PC-9 (cell line): ENCODE measurements at regions not wholly inside any gene's neighbourhood (a gene's known extent, or its start where the extent isn't known, plus 50 kb on each side); places are given as distances from the start of the nearest gene placed in this dataset.

ENCODE experiments used
- BruUV-seq: library from RNA; stranded (reverse); fragments of 400-500 nt; replicated peaks from 2 replicates; lab custom pipeline; 2021; lab: Mats Ljungman, UMichigan
- CTCF ChIA-PET: fragments of 300-600 bp; sonication (Branson Sonifier 250); formaldehyde crosslinking; loops from one replicate; lab custom pipeline; 2022; ENCODE audit warnings: antibody characterized with exemption; lab: Charles Lee
- POLR2A ChIA-PET: fragments of 300-600 bp; sonication (Branson Sonifier 250); formaldehyde crosslinking; loops from one replicate; lab custom pipeline; 2022; ENCODE audit warnings: antibody characterized with exemption; ENCODE audit not compliant: unreplicated experiment; lab: Charles Lee
- DNase-seq, 2 experiments: peaks; one replicate each; pipeline versions ENCODE4 v3.0.0 to v3.0.0-alpha.2; 2015 to 2022; ENCODE audit warnings: mixed read lengths in 1 of 2
- H2AFZ ChIP-seq: fragments of 200-600 bp; sonication (generic); 2 replicates; pipeline ENCODE4 v1.8.1; 2017; ENCODE audit warnings: antibody characterized with exemption
- H3F3A ChIP-seq: fragments of 200-600 bp; sonication (generic); 2 replicates; pipeline ENCODE4 v1.8.1; 2017; ENCODE audit warnings: antibody characterized with exemption, mild to moderate bottlenecking, low read depth; ENCODE audit not compliant: insufficient read depth
- H3K27ac ChIP-seq: fragments of 200-600 bp; sonication (generic); 2 replicates; pipeline ENCODE4 v1.6.1; 2016; ENCODE audit warnings: mixed run types
- H3K27me3 ChIP-seq: fragments of 200-600 bp; sonication (generic); 2 replicates; pipeline ENCODE4 v1.6.1; 2016; ENCODE audit warnings: low read depth, mixed run types; ENCODE audit not compliant: insufficient read depth
- H3K36me3 ChIP-seq: fragments of 200-600 bp; sonication (generic); 2 replicates; pipeline ENCODE4 v1.6.1; 2016; ENCODE audit warnings: low read depth, mixed run types
- H3K4me1 ChIP-seq: fragments of 200-600 bp; sonication (generic); replicated peaks from 2 replicates; pipeline ENCODE4 v1.6.1; 2016; ENCODE audit warnings: mixed run types; ENCODE audit not compliant: insufficient read depth
- H3K4me2 ChIP-seq: fragments of 200-600 bp; sonication (generic); 2 replicates; pipeline ENCODE4 v1.6.1; 2017; ENCODE audit warnings: mixed run types
- H3K4me3 ChIP-seq: fragments of 200-600 bp; sonication (generic); 2 replicates; pipeline ENCODE4 v1.6.1; 2016; ENCODE audit warnings: mixed run types
- H3K79me2 ChIP-seq: fragments of 200-600 bp; sonication (generic); 2 replicates; pipeline ENCODE4 v1.6.1; 2017; ENCODE audit warnings: low read depth, mixed run types
- H3K9me2 ChIP-seq: fragments of 200-600 bp; sonication (generic); 2 replicates; pipeline ENCODE4 v1.8.1; 2017; ENCODE audit warnings: mild to moderate bottlenecking; ENCODE audit not compliant: insufficient read depth
- H3K9me3 ChIP-seq: fragments of 200-600 bp; sonication (generic); 2 replicates; pipeline ENCODE4 v1.8.1; 2016; ENCODE audit warnings: low read depth; ENCODE audit not compliant: insufficient read depth
- H4K20me1 ChIP-seq: fragments of 200-600 bp; sonication (generic); 2 replicates; pipeline ENCODE4 v1.8.1; 2017; ENCODE audit not compliant: insufficient read depth
- EZH2 ChIP-seq: fragments of 200-600 bp; sonication (generic); IDR thresholded peaks from 2 replicates; pipeline ENCODE4 v1.8.0; 2017; ENCODE audit warnings: antibody characterized with exemption, low read depth
- intact Hi-C: fragments of 100-400 bp; cut with micrococcal nuclease; formaldehyde crosslinking; loops from one replicate; pipeline ENCODE4 v1.10.0; 2022; ENCODE audit not compliant: unreplicated experiment
- TF ChIP-seq, protein P1 (sequence below): fragments of 200-600 bp; sonication (generic); conservative IDR thresholded peaks from 2 replicates; pipeline ENCODE4 v1.6.1; 2017; ENCODE audit warnings: mixed run types, antibody characterized with exemption, mild to moderate bottlenecking, moderate library complexity

DNA sequence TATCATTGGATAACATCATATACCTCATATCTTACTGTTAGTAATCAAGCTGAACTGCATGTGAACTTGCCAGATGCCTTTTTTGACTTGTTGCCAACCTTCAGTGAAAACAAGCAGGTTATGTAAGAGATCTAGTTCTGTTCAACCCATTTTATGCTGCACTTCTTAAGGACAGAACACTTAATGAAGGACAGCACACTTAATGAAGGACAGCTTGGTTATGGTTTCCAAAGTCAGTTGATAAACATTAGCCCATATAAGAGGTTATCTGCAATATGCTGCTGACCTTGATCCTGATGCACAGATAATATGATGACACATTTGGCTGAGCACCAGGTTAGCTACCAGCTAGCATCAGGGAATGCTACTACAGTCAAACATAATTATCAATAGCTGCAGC, 358.7 kb upstream of the PDGFD start:
- no peaks in the 10 kb centered on the region for H4K20me1 ChIP-seq
- DNase-seq: no peak
- H3F3A ChIP-seq: no peaks in the 10 kb centered on the region
- no TSS peak for BruUV-seq
- H3K27ac ChIP-seq: no peak overlapping the region
- H3K4me3 ChIP-seq: no peak overlapping the region
- POLR2A ChIA-PET: interaction anchor here (0.7 kb wide), 1 partner anchor 952 kb away, joined by 4 read pairs; no protein-coding TSS in a partner anchor
- no peaks in the 10 kb centered on the region for H3K4me1 ChIP-seq
- TF ChIP-seq, protein P1, sequence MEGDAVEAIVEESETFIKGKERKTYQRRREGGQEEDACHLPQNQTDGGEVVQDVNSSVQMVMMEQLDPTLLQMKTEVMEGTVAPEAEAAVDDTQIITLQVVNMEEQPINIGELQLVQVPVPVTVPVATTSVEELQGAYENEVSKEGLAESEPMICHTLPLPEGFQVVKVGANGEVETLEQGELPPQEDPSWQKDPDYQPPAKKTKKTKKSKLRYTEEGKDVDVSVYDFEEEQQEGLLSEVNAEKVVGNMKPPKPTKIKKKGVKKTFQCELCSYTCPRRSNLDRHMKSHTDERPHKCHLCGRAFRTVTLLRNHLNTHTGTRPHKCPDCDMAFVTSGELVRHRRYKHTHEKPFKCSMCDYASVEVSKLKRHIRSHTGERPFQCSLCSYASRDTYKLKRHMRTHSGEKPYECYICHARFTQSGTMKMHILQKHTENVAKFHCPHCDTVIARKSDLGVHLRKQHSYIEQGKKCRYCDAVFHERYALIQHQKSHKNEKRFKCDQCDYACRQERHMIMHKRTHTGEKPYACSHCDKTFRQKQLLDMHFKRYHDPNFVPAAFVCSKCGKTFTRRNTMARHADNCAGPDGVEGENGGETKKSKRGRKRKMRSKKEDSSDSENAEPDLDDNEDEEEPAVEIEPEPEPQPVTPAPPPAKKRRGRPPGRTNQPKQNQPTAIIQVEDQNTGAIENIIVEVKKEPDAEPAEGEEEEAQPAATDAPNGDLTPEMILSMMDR: no peak
- no peak for TF ChIP-seq EZH2
- H2AFZ ChIP-seq: no peak overlapping the region
- no peaks in the 10 kb centered on the region for H3K9me3 ChIP-seq
- H3K27me3 ChIP-seq: no peaks in the 10 kb centered on the region
- H3K4me2 ChIP-seq: no peak overlapping the region
- H3K79me2 ChIP-seq: no peaks in the 10 kb centered on the region
- H3K36me3 ChIP-seq: no peaks in the 10 kb centered on the region
- intact Hi-C loops: no loop called here
- CTCF ChIA-PET: no interaction called here
- H3K9me2 ChIP-seq: no peaks in the 10 kb centered on the region

DNA sequence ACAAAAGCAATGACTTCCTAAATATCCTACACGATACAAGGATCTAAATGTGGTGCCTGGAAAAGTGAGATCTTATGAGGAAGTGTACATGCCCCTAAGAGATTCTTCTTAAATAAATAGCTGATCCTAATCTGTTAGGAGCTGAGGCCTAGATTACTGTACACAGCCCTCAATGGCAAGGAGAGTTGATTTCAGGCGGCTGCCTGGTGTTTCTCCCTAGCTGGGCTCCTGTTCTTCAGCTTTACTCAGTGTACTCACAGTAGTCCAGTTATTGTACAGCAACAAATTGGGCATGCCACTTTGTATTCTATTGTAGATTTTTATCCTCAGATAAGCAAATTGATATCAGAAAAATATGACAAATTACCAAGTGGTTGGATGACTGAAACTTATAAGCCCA, 358.2 kb upstream of the PDGFD start:
- Histone ChIP-seq H3K4me3 (no peak overlapping the region), H2AFZ (no peak overlapping the region), H3K27ac (no peak overlapping the region), H3K36me3 (no peaks in the 10 kb centered on the region), H3K4me1 (no peaks in the 10 kb centered on the region), H3K27me3 (no peaks in the 10 kb centered on the region), H3K9me2 (no peaks in the 10 kb centered on the region), H3K79me2 (no peaks in the 10 kb centered on the region), H3K4me2 (no peak overlapping the region), H3F3A (no peaks in the 10 kb centered on the region), H3K9me3 (no peaks in the 10 kb centered on the region), H4K20me1 (no peaks in the 10 kb centered on the region)
- ChIA-PET POLR2A (interaction anchor here (0.7 kb wide), 1 partner anchor 952 kb away, joined by 4 read pairs; no protein-coding TSS in a partner anchor), CTCF (no interaction called here)
- BruUV-seq: no TSS peak
- intact Hi-C loops: no loop called here
- no peak for DNase-seq
- TF ChIP-seq, protein P1: no peak
- no peak for TF ChIP-seq EZH2

DNA sequence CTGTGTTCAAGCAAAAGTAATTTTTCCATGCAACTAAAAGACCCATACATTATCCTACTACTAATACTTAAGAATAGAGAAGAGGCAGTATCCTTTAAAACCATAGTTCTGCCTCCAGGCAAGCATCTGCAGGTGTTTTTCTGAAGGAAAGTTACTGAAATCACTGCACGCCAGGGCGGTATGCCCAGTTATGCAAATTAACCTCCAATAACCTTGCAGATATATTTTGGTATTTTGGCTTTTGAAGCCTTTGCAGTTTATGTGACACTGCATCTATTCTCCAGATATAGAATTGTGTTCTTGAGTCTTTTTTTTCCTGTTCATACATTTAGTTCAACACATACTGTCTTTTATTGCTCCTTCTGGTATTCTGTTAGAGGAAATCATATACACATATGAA, 346.2 kb upstream of the PDGFD start:
- Histone ChIP-seq H3K79me2 (no peaks in the 10 kb centered on the region), H3F3A (no peaks in the 10 kb centered on the region), H3K4me2 (no peak overlapping the region), H3K36me3 (no peaks in the 10 kb centered on the region), H3K9me3 (no peaks in the 10 kb centered on the region), H3K4me1 (no peaks in the 10 kb centered on the region), H3K27ac (no peak overlapping the region), H3K9me2 (no peaks in the 10 kb centered on the region), H3K4me3 (no peak overlapping the region), H2AFZ (no peak overlapping the region), H4K20me1 (no peaks in the 10 kb centered on the region), H3K27me3 (no peaks in the 10 kb centered on the region)
- no peak for DNase-seq
- ChIA-PET POLR2A (no interaction called here), CTCF (no interaction called here)
- TF ChIP-seq, protein P1: no peak
- TF ChIP-seq EZH2: no peak
- intact Hi-C loops: no loop called here
- no TSS peak for BruUV-seq
